ENCODE measurements at regions not wholly inside any gene's neighbourhood (a gene's known extent, or its start where the extent isn't known, plus 50 kb on each side); places are given as distances from the start of the nearest gene placed in this dataset.

GRCh38 chr14:49489341-49489740 lies 96.8 kb downstream of the RPS29 start:
- TF ChIP-seq ISL1 (CRISPR knock-in tag; IDR thresholded peaks at IDR 0.05) (no peak), OSR1 (CRISPR knock-in tag; IDR thresholded peaks at IDR 0.05) (no peak), PATZ1 (CRISPR knock-in tag; IDR thresholded peaks at IDR 0.05; ENCODE audit: borderline replicate concordance) (no peak), ESRRG (CRISPR knock-in tag; IDR thresholded peaks at IDR 0.05) (no peak), TCF4 (CRISPR knock-in tag; IDR thresholded peaks at IDR 0.05; ENCODE audit: borderline replicate concordance) (no peak), ZNF70 (CRISPR knock-in tag; IDR thresholded peaks at IDR 0.05) (no peak), CSRNP3 (CRISPR knock-in tag; IDR thresholded peaks at IDR 0.05) (no peak), PPARA (CRISPR knock-in tag; IDR thresholded peaks at IDR 0.05; ENCODE audit: borderline replicate concordance) (no peak), GLIS3 (CRISPR knock-in tag; IDR thresholded peaks at IDR 0.05) (no peak), TOX (CRISPR knock-in tag; IDR thresholded peaks at IDR 0.05; ENCODE audit: borderline replicate concordance) (no peak)

Data from SK-N-SH treated with all-trans-retinoic acid at 6 μM for 48 hours (cell line).